Activated CD4-positive, alpha-beta T cell treated with anti-CD3 and anti-CD28 coated beads, Interleukin-2, amount 10 ng/mL, durations not matched to agents 24 days and 14 days (primary cell): ENCODE measurements at regions not wholly inside any gene's neighbourhood (a gene's known extent, or its start where the extent isn't known, plus 50 kb on each side); places are given as distances from the start of the nearest gene placed in this dataset.
A peak's percentile ranks its signal among the peaks of the same experiment; 100 is the strongest.
"Not testable (repeated sequence)": the region's sequence is repeated elsewhere in the genome, so short reads cannot be mapped to it uniquely, and the experiment has no call there.

ENCODE experiments used
- DNase-seq: peaks from one replicate; pipeline ENCODE4 v3.0.0; 2022
- H3K27ac Mint-ChIP-seq: one replicate; pipeline ENCODE4 v1.8.0; 2022; ENCODE audit warnings: mild to moderate bottlenecking, mixed read lengths
- H3K27me3 Mint-ChIP-seq: one replicate; pipeline ENCODE4 v1.8.0; 2022; ENCODE audit warnings: mixed read lengths
- H3K36me3 Mint-ChIP-seq: one replicate; pipeline ENCODE4 v1.8.0; 2022; ENCODE audit warnings: low read depth, mild to moderate bottlenecking, mixed read lengths
- H3K4me1 Mint-ChIP-seq: one replicate; pipeline ENCODE4 v1.8.0; 2021; ENCODE audit warnings: mixed read lengths
- H3K4me3 Mint-ChIP-seq: one replicate; pipeline ENCODE4 v1.8.0; 2022; ENCODE audit warnings: mild to moderate bottlenecking, moderate library complexity, mixed read lengths
- H3K9me3 Mint-ChIP-seq: one replicate; pipeline ENCODE4 v1.8.0; 2021; ENCODE audit warnings: mixed read lengths
- intact Hi-C: fragments of 100-400 bp; cut with micrococcal nuclease; formaldehyde crosslinking; loops from one replicate; pipeline ENCODE4 v1.15.1; 2023

DNA sequence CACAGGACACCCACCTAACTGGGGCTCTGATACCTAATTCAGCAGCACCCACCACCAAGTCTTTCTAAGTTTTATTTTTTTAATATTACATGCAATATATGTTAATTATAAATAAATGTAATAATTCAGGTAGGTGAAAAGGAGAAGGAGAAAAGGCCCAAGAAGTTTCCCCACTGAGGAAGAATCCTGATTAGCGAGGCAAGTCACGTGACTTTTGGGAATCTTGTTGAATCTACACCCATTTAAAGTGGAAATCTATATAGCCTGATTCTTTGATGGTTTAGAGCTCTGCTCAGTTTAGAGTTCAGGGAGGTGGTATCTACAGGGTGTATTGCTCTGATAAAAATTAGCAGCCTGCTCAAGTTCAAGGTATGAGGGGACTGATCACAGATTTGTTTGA is 947.1 kb upstream of the DEFB115 start:
- H3K36me3 Mint-ChIP-seq, H3K27me3 Mint-ChIP-seq, H3K27ac Mint-ChIP-seq, H3K9me3 Mint-ChIP-seq, H3K4me3 Mint-ChIP-seq, H3K4me1 Mint-ChIP-seq, intact Hi-C loops, DNase-seq: not testable (repeated sequence)

DNA sequence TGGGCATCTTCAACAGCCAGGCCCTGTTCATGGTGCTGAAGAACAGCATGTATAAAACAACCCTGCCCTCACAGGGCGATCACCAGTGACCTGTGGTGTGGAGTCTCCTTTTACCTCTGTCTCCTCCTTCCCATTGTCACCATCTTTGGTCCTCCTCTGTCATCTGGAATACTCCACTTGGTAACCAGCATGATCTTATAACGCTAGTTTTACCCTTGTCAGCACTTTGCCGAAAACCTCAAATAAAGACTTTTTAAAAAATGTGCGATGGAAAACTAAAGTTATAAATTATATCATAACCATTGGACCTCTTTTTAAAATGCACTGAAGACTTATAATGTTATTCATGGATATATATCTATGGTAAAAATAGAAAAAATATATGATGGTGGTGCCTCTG is 945.2 kb upstream of the DEFB115 start:
- intact Hi-C loops, H3K36me3 Mint-ChIP-seq, H3K27ac Mint-ChIP-seq, DNase-seq, H3K4me3 Mint-ChIP-seq, H3K9me3 Mint-ChIP-seq, H3K4me1 Mint-ChIP-seq: not testable (repeated sequence)
- H3K27me3 Mint-ChIP-seq, result peaks cover 14% of the 10 kb centered on the region

DNA sequence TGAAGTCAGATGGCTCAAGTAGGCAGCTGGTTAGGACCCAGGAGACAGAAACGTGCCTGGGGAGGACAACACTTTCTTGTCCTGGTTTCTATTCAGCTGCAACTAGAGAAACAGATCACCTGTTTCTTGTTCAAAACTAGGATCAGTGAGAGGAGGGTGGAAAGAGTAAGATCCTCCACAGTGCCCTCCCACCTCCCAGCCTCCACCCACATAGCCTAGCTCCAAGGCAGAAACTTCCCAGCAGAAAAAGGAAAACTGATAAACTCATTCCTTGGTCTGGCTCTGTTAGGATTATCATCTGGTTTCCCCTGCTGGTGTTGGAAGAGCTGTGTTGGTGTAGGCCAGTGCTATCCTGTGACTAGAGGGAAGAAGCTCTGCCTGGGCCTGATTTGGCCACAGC is 943.8 kb upstream of the DEFB115 start:
- H3K4me3 Mint-ChIP-seq, DNase-seq, H3K27ac Mint-ChIP-seq, H3K4me1 Mint-ChIP-seq, H3K9me3 Mint-ChIP-seq, H3K36me3 Mint-ChIP-seq, intact Hi-C loops: not testable (repeated sequence)
- peaks cover 16% of the 10 kb centered on the region for H3K27me3 Mint-ChIP-seq

DNA sequence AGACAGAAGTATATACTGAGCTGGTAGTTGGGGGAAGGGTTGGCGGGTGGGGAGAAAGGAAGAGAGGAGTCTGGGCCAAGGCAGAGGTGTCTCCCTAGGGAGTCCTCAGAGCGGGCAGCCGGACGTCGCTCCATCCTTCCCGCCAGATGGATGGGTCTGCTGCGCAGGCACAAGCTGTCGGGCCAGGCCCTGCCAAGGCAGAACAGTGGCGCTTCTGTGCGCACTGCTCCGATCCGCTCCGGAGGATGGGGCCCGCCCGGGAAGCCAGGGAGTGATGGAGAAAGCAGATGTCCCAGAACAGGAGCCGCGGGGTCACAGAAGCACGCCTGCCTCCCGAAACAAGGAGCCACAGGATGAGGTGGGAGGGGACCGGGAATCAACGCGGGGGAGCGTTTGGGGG is 941.4 kb upstream of the DEFB115 start:
- H3K27ac Mint-ChIP-seq, H3K4me1 Mint-ChIP-seq, DNase-seq, intact Hi-C loops, H3K9me3 Mint-ChIP-seq, H3K36me3 Mint-ChIP-seq, H3K4me3 Mint-ChIP-seq: not testable (repeated sequence)
- H3K27me3 Mint-ChIP-seq, result peaks cover 16% of the 10 kb centered on the region

DNA sequence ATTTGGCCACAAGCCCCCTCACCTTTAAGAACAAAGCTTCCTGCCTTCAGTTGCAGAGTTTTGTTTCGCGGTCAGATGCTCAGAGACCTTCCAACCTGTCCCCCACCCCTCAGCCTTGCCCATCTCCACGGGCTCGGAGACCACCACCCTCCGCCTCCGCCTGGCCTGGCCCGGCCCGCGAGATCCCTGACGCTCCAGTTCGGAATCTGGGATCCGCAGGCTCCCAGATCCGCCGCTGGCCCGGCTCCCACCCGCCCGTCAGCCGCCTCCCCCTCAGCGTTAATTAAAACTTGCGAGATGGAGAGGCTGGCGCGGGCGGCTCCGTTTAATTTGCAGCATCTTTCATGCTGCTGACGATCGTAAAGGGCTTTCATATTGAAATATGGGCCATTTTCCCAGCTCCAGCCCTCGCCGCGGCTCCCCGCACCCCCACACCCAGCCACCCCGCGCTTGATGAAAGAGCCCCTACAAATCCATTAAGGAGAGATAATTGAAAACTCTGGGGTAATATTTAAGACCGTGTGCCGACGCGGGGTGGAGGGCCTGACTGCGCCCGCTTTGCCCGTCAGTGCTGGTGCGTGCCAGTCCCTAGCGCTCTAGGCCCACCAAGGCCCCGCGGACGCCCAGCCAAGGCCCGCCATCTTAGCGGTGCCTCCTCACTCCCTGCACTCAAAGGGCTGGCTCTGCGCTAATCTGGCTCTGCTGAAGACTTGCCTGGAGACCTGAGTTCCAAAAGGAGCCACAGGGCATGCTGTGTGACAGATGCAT is 940.7 kb upstream of the DEFB115 start:
- H3K9me3 Mint-ChIP-seq, H3K27ac Mint-ChIP-seq, H3K4me1 Mint-ChIP-seq, DNase-seq, H3K4me3 Mint-ChIP-seq, intact Hi-C loops, H3K36me3 Mint-ChIP-seq: not testable (repeated sequence)
- H3K27me3 Mint-ChIP-seq, result peaks cover 16% of the 10 kb centered on the region

DNA sequence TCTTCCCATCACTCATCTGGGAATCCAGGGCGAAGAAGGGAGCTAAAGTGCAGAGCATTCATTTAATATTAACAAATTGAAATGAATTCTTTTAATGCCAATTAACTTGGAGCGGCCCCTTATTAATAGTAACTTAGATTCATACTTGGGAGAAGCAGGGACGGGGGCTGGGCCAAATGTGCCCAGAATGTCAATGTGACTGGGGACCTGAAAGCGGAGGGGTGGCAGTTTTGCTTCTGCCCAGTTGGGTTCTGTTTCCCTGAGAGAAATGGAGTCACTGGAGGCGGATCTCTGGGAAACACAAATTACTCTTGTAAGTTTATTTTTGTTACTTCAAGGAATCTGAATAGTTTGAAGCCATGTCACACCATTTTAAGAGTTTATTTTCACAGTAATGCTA is 923.7 kb upstream of the DEFB115 start:
- H3K36me3 Mint-ChIP-seq, H3K27me3 Mint-ChIP-seq, H3K27ac Mint-ChIP-seq, H3K4me1 Mint-ChIP-seq, H3K9me3 Mint-ChIP-seq, intact Hi-C loops, H3K4me3 Mint-ChIP-seq: not testable (repeated sequence)
- DNase-seq, result peak; percentile 11

DNA sequence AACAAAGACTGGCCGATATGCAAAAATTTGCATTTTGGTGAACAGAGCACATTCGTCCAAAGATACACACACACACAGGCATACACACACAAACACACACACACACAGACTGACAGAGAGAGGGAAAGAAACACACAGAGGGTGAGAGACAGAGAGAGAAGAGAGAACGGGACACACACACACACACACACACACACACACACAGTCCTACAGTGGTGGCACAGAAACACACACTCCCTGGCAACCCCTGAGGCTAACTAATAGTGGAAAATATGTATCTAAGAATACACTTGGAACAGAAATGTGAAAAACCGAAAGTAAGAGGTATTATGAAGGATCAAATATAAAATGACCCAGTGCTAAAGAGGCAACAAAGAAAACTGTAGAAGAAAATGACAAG is 919.9 kb upstream of the DEFB115 start:
- H3K9me3 Mint-ChIP-seq, intact Hi-C loops, H3K36me3 Mint-ChIP-seq, H3K4me1 Mint-ChIP-seq, H3K4me3 Mint-ChIP-seq, H3K27me3 Mint-ChIP-seq, H3K27ac Mint-ChIP-seq: not testable (repeated sequence)
- DNase-seq, result peak; percentile 27

DNA sequence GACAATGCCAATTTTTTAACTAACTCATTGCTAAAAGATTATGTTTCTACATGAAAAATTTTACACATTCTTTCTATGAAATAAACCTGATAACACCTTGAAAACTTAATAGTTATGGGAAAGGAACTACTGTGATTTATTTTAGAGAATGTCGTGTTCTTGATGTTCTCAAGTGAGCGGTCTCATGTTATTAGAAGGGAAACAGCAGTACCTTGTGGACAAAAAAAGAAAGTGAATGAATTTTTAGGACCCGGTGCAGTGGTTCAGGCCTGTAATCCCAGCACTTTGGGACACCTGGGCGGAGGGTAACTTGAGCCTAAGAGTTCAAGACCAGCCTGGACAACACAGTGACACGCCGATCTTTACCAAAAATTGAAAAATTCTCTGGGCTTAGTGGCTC is 908.5 kb upstream of the DEFB115 start:
- H3K9me3 Mint-ChIP-seq, H3K27me3 Mint-ChIP-seq, H3K36me3 Mint-ChIP-seq, DNase-seq, H3K27ac Mint-ChIP-seq, H3K4me3 Mint-ChIP-seq, H3K4me1 Mint-ChIP-seq: not testable (repeated sequence)
- intact Hi-C loops, result loop anchor here (2.0 kb wide), 1 partner anchor 1022 kb away; no protein-coding TSS in a partner anchor

DNA sequence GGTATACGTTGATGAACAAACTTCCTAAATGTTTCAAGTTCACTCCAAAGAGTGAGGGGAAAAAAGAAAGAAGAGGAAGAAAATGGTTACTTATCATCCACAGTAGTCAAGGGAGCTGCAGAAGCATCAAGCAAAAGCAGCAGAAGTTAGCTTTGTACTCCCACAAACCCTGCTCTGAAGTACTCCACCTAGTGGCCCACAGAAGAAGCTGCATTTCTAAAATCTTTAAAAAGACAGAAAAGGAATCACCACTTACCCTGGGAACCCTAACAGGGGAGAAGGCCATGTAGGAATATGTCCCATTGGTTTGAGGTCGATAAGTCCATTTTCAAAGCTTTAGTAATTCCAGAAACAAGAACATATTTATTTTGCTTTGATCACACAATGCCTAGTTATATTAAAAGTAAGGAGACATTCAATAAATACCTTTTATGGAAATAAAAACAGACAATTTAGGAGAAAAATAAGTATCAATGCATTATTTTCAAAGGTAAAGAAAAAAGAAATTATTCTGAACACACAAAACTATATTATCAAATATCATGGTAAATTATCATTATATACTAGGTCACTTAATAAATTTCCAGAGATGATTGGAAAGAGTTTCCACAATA is 900.5 kb upstream of the DEFB115 start:
- H3K27ac Mint-ChIP-seq, H3K36me3 Mint-ChIP-seq, H3K4me3 Mint-ChIP-seq, intact Hi-C loops, H3K9me3 Mint-ChIP-seq, H3K27me3 Mint-ChIP-seq, H3K4me1 Mint-ChIP-seq: not testable (repeated sequence)
- peak; percentile 62 for DNase-seq

DNA sequence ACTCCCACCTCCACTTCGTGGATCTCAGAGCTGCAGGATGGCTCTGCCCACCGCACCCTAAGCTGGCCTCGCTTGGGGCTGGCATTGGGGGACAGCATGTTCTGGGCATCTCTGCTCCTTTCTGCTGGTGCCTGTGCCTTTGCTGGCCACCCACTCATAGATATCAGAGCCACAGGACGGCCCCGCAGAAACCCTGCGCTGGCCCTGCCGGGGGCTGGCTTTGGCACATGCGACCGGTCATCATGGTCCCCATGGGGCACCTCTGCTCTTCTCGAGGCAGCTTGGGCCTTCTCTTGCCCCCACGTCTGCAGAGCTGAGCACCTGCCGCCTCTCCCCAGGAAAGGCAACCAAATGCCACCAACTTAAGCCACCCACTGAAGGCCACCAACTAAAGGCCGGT is 895.7 kb upstream of the DEFB115 start:
- H3K36me3 Mint-ChIP-seq, H3K4me1 Mint-ChIP-seq, H3K9me3 Mint-ChIP-seq, H3K27me3 Mint-ChIP-seq, H3K4me3 Mint-ChIP-seq, intact Hi-C loops, H3K27ac Mint-ChIP-seq, DNase-seq: not testable (repeated sequence)

DNA sequence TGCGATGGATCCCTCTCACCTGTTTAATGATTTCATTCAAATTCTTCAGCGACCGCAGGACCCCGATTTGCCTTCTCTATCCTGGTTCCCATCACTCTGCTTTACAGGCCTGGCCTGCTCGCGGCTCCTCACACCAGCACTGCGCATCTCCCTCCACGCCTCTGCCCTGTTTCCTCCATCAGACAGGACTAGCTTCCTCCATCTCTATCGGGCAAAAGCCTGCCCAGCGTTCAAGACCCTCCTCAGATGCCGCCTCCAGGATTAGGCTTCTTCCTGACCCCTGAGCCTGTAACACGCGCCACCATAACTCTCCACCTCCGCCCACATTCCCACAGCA is 881.1 kb upstream of the DEFB115 start:
- DNase-seq, result peak; percentile 57
- H3K27me3 Mint-ChIP-seq, result not testable (repeated sequence)
- Mint-ChIP-seq H3K9me3 (peaks cover 12% of the 10 kb centered on the region), H3K36me3 (peaks cover 10% of the 10 kb centered on the region), H3K27ac (peak overlapping the region; percentile 91), H3K4me3 (peak overlapping the region; percentile 97), H3K4me1 (peaks cover 19% of the 10 kb centered on the region)
- intact Hi-C loops, result loop anchor here (5.0 to 10.0 kb wide), 3 partner anchors 94 to 1772 kb away; no protein-coding TSS in a partner anchor

DNA sequence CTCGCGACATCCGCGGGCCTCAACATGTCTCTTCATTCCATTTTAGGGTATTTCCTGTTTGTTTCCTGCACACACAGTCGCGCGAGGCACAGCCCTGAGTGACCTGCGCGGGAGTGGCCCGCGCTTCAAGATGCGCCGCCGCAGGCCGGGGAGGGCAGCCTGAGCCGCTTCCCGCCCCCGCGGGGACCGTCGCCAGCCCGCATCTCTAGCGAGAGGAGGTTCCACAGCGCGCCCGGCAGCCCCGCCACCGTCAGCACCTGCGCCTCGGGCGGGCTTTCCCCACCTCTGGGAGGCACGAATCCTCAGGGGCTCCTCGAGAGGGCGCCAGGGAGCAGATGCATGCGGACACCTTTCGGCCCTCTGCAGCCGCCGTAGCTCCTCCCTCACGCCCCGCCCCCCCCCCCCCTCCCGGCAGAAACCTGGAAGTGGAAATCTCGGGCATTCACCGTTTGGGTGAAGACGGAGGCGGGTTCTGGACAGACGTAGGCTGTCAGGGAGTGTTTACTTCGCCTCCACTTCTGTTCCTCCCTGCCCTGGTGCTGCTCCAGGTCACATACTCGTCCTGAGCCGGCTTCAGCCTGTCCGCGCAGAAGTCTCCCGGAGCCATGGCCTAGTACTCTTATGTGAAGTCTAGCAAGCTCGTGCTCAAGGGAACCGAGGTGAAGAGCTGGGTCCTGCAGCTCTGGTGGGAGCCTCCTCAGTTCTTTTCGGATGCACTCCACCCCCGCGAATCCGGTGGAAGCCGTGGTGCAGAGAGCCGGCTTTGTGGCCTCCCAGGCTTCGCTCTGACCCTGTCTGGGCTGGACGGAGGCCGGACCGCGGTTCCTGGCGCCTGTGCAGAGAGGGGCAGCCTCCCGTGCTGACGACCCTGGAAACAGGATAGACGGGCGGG is 880.5 kb upstream of the DEFB115 start:
- Mint-ChIP-seq H3K9me3 (peaks cover 12% of the 10 kb centered on the region), H3K27me3 (no peaks in the 10 kb centered on the region), H3K27ac (peak overlapping the region; percentile 96), H3K36me3 (peaks cover 13% of the 10 kb centered on the region), H3K4me1 (peaks cover 24% of the 10 kb centered on the region), H3K4me3 (peak overlapping the region; percentile 97)
- intact Hi-C loops, result loop anchor here (5.0 to 10.0 kb wide), 3 partner anchors 95 to 1772 kb away; no protein-coding TSS in a partner anchor
- DNase-seq, result peak; percentile 97

DNA sequence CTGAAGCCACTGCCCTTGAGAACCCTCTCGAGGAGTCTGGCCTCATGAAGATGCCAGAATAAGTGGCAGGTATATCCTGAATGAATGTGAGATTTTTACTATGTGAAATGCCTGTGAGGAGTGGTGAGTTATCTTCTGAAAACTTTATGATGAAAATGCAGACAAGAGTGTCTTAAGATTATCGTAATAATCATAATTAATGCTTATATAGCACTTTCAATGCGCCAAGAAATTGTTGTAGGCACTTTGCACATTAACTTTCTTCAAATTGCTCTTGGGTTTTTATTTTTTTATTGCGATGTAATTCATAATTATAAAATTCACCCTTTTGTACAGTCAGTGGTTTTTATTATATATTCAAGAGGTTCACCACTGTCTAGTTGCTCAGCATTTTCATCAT is 879.1 kb upstream of the DEFB115 start:
- not testable (repeated sequence) for H3K27me3 Mint-ChIP-seq, H3K9me3 Mint-ChIP-seq, DNase-seq
- Mint-ChIP-seq H3K4me3 (peak overlapping the region; percentile 97), H3K27ac (peak overlapping the region; percentile 96), H3K4me1 (peaks cover 27% of the 10 kb centered on the region), H3K36me3 (peaks cover 17% of the 10 kb centered on the region)
- intact Hi-C loops, result loop anchor here (5.0 to 10.0 kb wide), 3 partner anchors 96 to 1774 kb away; no protein-coding TSS in a partner anchor

DNA sequence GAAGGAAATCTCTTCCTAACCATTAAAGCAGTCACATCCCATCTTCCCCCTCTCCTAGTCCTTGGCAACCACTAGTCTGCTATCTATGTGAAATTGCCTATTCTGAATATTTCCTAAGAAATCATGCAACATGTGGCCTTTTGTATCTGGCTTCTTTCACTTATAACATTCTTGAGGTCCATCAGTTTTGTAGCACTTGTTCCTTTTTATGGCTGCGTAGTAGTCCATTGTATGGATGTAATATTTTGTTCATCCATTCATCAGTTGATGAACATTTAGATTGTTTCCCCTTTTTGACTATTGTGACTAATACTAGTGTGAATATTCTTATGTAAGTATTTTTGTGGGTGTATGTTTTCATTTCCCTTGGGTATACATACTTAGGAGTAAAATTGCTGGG is 878.7 kb upstream of the DEFB115 start:
- peaks cover 21% of the 10 kb centered on the region for H3K36me3 Mint-ChIP-seq
- H3K27ac Mint-ChIP-seq, result peak overlapping the region; percentile 44
- H3K4me3 Mint-ChIP-seq, result peak overlapping the region; percentile 97
- H3K27me3 Mint-ChIP-seq, H3K9me3 Mint-ChIP-seq, DNase-seq: not testable (repeated sequence)
- intact Hi-C loops, result loop anchor here (5.0 to 10.0 kb wide), 3 partner anchors 96 to 1774 kb away; no protein-coding TSS in a partner anchor
- H3K4me1 Mint-ChIP-seq, result peaks cover 29% of the 10 kb centered on the region
